GM23248 (cell line): ENCODE measurements at regions not wholly inside any gene's neighbourhood (a gene's known extent, or its start where the extent isn't known, plus 50 kb on each side); places are given as distances from the start of the nearest gene placed in this dataset.

Experiments
- EZH2 ChIP-seq: fragments of 200-600 bp; sonication (generic); IDR thresholded peaks from 2 replicates; pipeline ENCODE4 v1.6.1; 2018; ENCODE audit warnings: antibody characterized with exemption, mild to moderate bottlenecking; ENCODE audit not compliant: insufficient read depth, poor library complexity, severe bottlenecking
- EZH2phosphoT487 ChIP-seq: fragments of 200-600 bp; sonication (generic); IDR thresholded peaks from 2 replicates; pipeline ENCODE4 v1.6.1; 2018; ENCODE audit warnings: antibody characterized with exemption, moderate library complexity, mild to moderate bottlenecking, low read depth; ENCODE audit not compliant: insufficient read depth

- TF ChIP-seq EZH2phosphoT487: no peak
- no peak for TF ChIP-seq EZH2
Observed at GRCh38 chrX:121172703-121173102, 125.3 kb downstream of the GLUD2 start.
